Breast epithelium (tissue), 4 donors: ENCODE measurements at regions not wholly inside any gene's neighbourhood (a gene's known extent, or its start where the extent isn't known, plus 50 kb on each side); places are given as distances from the start of the nearest gene placed in this dataset.

ENCODE experiments used
- DNase-seq, 2 donors: peaks; one replicate each; pipeline ENCODE4 v3.0.0-alpha.2; 2019; ENCODE audit warnings: low spot score in 2 of 2
- H3K27ac ChIP-seq, 2 donors: fragments of 200-600 bp; sonication (generic) in 1 of 2; one replicate each; pipeline ENCODE4 v1.5.1; 2016 to 2019; ENCODE audit warnings: mild to moderate bottlenecking in 1 of 2
- H3K27me3 ChIP-seq, 2 donors: fragments of 200-600 bp; sonication (generic) in 1 of 2; one replicate each; pipeline versions ENCODE4 v1.5.1 to v1.6.0; 2017 to 2019; ENCODE audit warnings: control low read depth in 1 of 2, mild to moderate bottlenecking in 1 of 2
- H3K36me3 ChIP-seq: fragments of 200-600 bp; one replicate; pipeline ENCODE4 v1.5.1; 2019
- H3K4me1 ChIP-seq, 2 donors: fragments of 200-600 bp; sonication (generic); one replicate each; pipeline ENCODE4 v1.5.1; 2016 to 2019; ENCODE audit warnings: control low read depth in 1 of 2
- H3K4me3 ChIP-seq, 3 donors: fragments of 200-600 bp; sonication (generic); 1 replicate in 2 of 3; 2 replicates in 1 of 3; pipeline ENCODE4 v1.5.1; 2016 to 2019; ENCODE audit warnings: mild to moderate bottlenecking in 3 of 3, moderate library complexity in 2 of 3
- H3K9me3 ChIP-seq, 2 donors: fragments of 200-600 bp; sonication (generic) in 1 of 2; one replicate each; pipeline ENCODE4 v1.5.1; 2016 to 2019; ENCODE audit warnings: control low read depth in 1 of 2
- CTCF ChIP-seq, 3 donors: fragments of 450-650 bp; IDR thresholded peaks; one replicate each; pipeline ENCODE4 v1.5.1; 2016 to 2017; ENCODE audit warnings: antibody characterized with exemption in 3 of 3, mild to moderate bottlenecking in 3 of 3, moderate library complexity in 3 of 3
- POLR2A ChIP-seq: fragments of 450-650 bp; IDR thresholded peaks from one replicate; pipeline ENCODE4 v1.6.1; 2016; ENCODE audit warnings: antibody characterized with exemption, mild to moderate bottlenecking, moderate library complexity
- POLR2AphosphoS5 ChIP-seq, 3 donors: sonication (generic); formaldehyde crosslinking; IDR thresholded peaks; one replicate each; pipeline ENCODE4 v1.6.1; 2017; ENCODE audit warnings: antibody characterized with exemption in 3 of 3
- intact Hi-C: fragments of 100-400 bp; cut with DNase I; formaldehyde crosslinking; loops from one replicate; pipeline ENCODE4 v1.15.1; 2023; ENCODE audit warnings: low total_unique reads

- no peak overlapping the region for H3K27ac ChIP-seq
- intact Hi-C loops, result no loop called here
- peaks cover 3 to 13% of the 10 kb centered on the region in 2 donors for H3K9me3 ChIP-seq
- H3K27me3 ChIP-seq, result peaks cover 0 to 11% of the 10 kb centered on the region in 2 donors
- no peaks in the 10 kb centered on the region for H3K36me3 ChIP-seq
- no peaks in the 10 kb centered on the region for H3K4me1 ChIP-seq
- no peak for DNase-seq
- H3K4me3 ChIP-seq, result no peak overlapping the region
- TF ChIP-seq POLR2AphosphoS5 (IDR thresholded peaks at IDR 0.05) (no peak), POLR2A (no peak), CTCF (IDR thresholded peaks at IDR 0.05) (no peak)
These were observed 292.0 kb upstream of the CCL2 start for GRCh38 chr17:33962857-33963655.

DNA sequence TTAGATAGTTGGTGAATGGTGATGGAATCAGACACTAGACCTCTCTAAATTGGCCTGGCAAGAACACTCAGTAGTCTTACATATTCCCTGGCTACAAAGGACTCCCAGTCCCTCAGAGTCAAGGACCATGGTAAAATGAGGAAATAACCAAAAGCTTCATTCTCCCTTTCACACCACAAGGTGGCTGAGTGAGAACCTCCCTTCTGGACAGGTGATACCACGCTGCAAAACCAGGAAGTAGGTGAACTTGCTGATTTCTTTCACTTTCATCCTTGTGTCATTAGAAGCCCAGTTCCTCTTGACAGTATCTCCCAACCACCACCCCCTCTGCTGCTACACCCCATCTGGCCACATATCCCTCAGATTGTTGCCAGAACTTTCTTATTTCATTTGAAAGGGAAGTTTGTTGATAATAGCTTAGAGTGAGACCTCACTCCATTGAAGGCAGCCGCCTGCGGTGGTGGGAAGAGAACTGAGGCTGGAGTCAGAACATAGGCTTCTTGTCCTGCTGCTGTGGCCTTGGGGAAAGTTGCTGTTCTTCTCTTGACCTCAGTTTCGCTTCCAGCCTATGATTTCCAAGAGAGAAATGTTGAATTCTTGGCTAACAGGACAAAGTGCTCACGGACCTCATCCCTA is 290.6 kb upstream of the CCL2 start:
- H3K36me3 ChIP-seq, result no peaks in the 10 kb centered on the region
- H3K27ac ChIP-seq, result no peak overlapping the region
- H3K9me3 ChIP-seq, result peaks cover under 1 to 6% of the 10 kb centered on the region in 2 donors
- no peaks in the 10 kb centered on the region for H3K4me1 ChIP-seq
- peaks cover 0 to 11% of the 10 kb centered on the region in 2 donors for H3K27me3 ChIP-seq
- no peak for DNase-seq
- TF ChIP-seq CTCF (IDR thresholded peaks at IDR 0.05) (no peak), POLR2AphosphoS5 (IDR thresholded peaks at IDR 0.05) (no peak), POLR2A (no peak)
- no peak overlapping the region for H3K4me3 ChIP-seq
- intact Hi-C loops, result no loop called here

GRCh38 chr17:33966410-33967059 is 288.6 kb upstream of the CCL2 start:
- intact Hi-C loops, result no loop called here
- H3K9me3 ChIP-seq, result no peaks in the 10 kb centered on the region
- H3K4me1 ChIP-seq, result no peaks in the 10 kb centered on the region
- no peak overlapping the region for H3K4me3 ChIP-seq
- DNase-seq, result no peak
- H3K27me3 ChIP-seq, result peaks cover 0 to 13% of the 10 kb centered on the region in 2 donors
- TF ChIP-seq POLR2AphosphoS5 (IDR thresholded peaks at IDR 0.05) (no peak), POLR2A (no peak), CTCF (IDR thresholded peaks at IDR 0.05) (no peak)
- no peaks in the 10 kb centered on the region for H3K36me3 ChIP-seq
- H3K27ac ChIP-seq, result no peak overlapping the region

GRCh38 chr17:33967608-33968349 is 287.3 kb upstream of the CCL2 start:
- DNase-seq, result no peak
- intact Hi-C loops, result no loop called here
- Histone ChIP-seq H3K27ac (no peak overlapping the region), H3K9me3 (no peaks in the 10 kb centered on the region), H3K27me3 (peaks cover 0 to 13% of the 10 kb centered on the region in 2 donors), H3K4me1 (no peaks in the 10 kb centered on the region), H3K36me3 (no peaks in the 10 kb centered on the region), H3K4me3 (no peak overlapping the region)
- TF ChIP-seq POLR2AphosphoS5 (IDR thresholded peaks at IDR 0.05), result no peak
- no peak for TF ChIP-seq POLR2A
- TF ChIP-seq CTCF (IDR thresholded peaks at IDR 0.05), result no peak
